NCI-H146 (cell line): ENCODE measurements at regions not wholly inside any gene's neighbourhood (a gene's known extent, or its start where the extent isn't known, plus 50 kb on each side); places are given as distances from the start of the nearest gene placed in this dataset.
"Not testable (repeated sequence)": the region's sequence is repeated elsewhere in the genome, so short reads cannot be mapped to it uniquely, and the experiment has no call there.

Experiments
- DNase-seq: peaks from one replicate; lab custom pipeline; 2025; lab: John Stamatoyannopoulos, UW

GRCh38 chr2:215796140-215796855, 217.1 kb downstream of the MREG start:
- DNase-seq, result no peak

GRCh38 chr2:215794829-215795546, 218.4 kb downstream of the MREG start:
- no peak for DNase-seq

GRCh38 chr2:215793747-215794595, 219.4 kb downstream of the MREG start:
- DNase-seq, result no peak

GRCh38 chr2:215791481-215791937, 221.8 kb downstream of the MREG start:
- no peak for DNase-seq

GRCh38 chr2:215790523-215791421, 222.6 kb downstream of the MREG start:
- DNase-seq, result no peak

GRCh38 chr2:215787565-215788178, 225.7 kb downstream of the MREG start:
- DNase-seq, result no peak

GRCh38 chr2:215787025-215787424, 226.3 kb downstream of the MREG start:
- no peak for DNase-seq

GRCh38 chr2:215784371-215784783, 229.0 kb downstream of the MREG start:
- no peak for DNase-seq

- not testable (repeated sequence) for DNase-seq
Measured at GRCh38 chr2:215783640-215784039, 229.7 kb downstream of the MREG start.

- no peak for DNase-seq
Measured at GRCh38 chr2:215782965-215783364, 230.4 kb downstream of the MREG start.

- no peak for DNase-seq
Measured at GRCh38 chr2:215782295-215782694, 231.1 kb downstream of the MREG start.

GRCh38 chr2:215780907-215781685, 232.3 kb downstream of the MREG start:
- no peak for DNase-seq

GRCh38 chr2:215780313-215780712, 233.0 kb downstream of the MREG start:
- no peak for DNase-seq

GRCh38 chr2:215779912-215780311, 233.4 kb downstream of the MREG start:
- DNase-seq, result no peak

- DNase-seq, result no peak
Measured at GRCh38 chr2:215777465-215778044, 235.8 kb downstream of the MREG start.

GRCh38 chr2:215775106-215775505, 238.2 kb downstream of the MREG start:
- no peak for DNase-seq

GRCh38 chr2:215773728-215774127, 239.6 kb downstream of the MREG start:
- DNase-seq, result no peak

GRCh38 chr2:215772634-215773563, 240.5 kb downstream of the MREG start:
- DNase-seq, result no peak

- no peak for DNase-seq
Measured at GRCh38 chr2:215772003-215772402, 241.3 kb downstream of the MREG start.
